ENCODE measurements at regions not wholly inside any gene's neighbourhood (a gene's known extent, or its start where the extent isn't known, plus 50 kb on each side); places are given as distances from the start of the nearest gene placed in this dataset.

DNA sequence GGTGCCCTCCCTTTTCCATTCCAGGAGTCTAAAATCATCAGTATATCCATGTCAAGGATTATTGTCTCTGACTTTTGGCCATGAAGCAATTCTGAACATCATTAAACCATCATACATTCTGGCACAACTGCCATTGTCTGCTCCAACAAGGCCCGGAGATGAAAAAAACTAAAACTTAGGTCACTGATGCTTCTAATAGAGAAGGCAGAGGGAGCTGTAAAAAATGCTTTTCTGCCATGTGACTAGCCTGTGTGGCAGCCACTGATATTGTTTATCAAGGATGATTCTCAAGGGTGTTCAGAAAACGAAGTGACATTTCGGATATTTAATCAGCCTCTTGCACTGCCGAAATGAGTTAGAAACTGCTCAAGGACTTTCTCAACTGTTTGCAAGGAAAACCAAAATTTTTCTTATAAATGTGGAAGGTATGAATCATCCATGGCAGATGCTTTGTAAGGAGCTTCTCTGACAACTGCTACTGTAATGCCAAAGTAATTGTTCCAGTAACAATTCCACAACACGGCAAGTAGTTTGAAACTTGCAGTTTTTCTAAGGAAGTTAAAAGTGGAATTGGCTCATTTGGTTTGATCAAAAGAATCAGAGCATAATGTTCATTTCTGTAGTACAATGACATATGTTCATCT lies 1076.5 kb upstream of the FLRT2 start:
- ATAC-seq (no peak), DNase-seq (ENCODE audit: low spot score) (no peak)
- Mint-ChIP-seq H3K9me3 (no peaks in the 10 kb centered on the region), H3K36me3 (no peaks in the 10 kb centered on the region), H3K4me1 (no peaks in the 10 kb centered on the region), H3K4me3 (no peak overlapping the region), H3K27me3 (ENCODE audit: low read depth) (no peaks in the 10 kb centered on the region), H3K27ac (no peak overlapping the region)
- POLR2A ChIA-PET: no interaction called here
- TF ChIP-seq, protein P1, sequence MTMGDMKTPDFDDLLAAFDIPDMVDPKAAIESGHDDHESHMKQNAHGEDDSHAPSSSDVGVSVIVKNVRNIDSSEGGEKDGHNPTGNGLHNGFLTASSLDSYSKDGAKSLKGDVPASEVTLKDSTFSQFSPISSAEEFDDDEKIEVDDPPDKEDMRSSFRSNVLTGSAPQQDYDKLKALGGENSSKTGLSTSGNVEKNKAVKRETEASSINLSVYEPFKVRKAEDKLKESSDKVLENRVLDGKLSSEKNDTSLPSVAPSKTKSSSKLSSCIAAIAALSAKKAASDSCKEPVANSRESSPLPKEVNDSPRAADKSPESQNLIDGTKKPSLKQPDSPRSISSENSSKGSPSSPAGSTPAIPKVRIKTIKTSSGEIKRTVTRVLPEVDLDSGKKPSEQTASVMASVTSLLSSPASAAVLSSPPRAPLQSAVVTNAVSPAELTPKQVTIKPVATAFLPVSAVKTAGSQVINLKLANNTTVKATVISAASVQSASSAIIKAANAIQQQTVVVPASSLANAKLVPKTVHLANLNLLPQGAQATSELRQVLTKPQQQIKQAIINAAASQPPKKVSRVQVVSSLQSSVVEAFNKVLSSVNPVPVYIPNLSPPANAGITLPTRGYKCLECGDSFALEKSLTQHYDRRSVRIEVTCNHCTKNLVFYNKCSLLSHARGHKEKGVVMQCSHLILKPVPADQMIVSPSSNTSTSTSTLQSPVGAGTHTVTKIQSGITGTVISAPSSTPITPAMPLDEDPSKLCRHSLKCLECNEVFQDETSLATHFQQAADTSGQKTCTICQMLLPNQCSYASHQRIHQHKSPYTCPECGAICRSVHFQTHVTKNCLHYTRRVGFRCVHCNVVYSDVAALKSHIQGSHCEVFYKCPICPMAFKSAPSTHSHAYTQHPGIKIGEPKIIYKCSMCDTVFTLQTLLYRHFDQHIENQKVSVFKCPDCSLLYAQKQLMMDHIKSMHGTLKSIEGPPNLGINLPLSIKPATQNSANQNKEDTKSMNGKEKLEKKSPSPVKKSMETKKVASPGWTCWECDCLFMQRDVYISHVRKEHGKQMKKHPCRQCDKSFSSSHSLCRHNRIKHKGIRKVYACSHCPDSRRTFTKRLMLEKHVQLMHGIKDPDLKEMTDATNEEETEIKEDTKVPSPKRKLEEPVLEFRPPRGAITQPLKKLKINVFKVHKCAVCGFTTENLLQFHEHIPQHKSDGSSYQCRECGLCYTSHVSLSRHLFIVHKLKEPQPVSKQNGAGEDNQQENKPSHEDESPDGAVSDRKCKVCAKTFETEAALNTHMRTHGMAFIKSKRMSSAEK (CRISPR knock-in tag; IDR thresholded peaks at IDR 0.05; ENCODE audit: borderline replicate concordance): no peak
- TF ChIP-seq, protein P2, sequence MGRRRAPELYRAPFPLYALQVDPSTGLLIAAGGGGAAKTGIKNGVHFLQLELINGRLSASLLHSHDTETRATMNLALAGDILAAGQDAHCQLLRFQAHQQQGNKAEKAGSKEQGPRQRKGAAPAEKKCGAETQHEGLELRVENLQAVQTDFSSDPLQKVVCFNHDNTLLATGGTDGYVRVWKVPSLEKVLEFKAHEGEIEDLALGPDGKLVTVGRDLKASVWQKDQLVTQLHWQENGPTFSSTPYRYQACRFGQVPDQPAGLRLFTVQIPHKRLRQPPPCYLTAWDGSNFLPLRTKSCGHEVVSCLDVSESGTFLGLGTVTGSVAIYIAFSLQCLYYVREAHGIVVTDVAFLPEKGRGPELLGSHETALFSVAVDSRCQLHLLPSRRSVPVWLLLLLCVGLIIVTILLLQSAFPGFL (CRISPR knock-in tag; IDR thresholded peaks at IDR 0.05; ENCODE audit: borderline replicate concordance): no peak
- TF ChIP-seq SP1 (CRISPR knock-in tag; conservative IDR thresholded peaks at IDR 0.05) (no peak), OVOL2 (CRISPR knock-in tag; IDR thresholded peaks at IDR 0.05; ENCODE audit: borderline replicate concordance) (no peak)
- CTCF ChIA-PET: no interaction called here

DNA sequence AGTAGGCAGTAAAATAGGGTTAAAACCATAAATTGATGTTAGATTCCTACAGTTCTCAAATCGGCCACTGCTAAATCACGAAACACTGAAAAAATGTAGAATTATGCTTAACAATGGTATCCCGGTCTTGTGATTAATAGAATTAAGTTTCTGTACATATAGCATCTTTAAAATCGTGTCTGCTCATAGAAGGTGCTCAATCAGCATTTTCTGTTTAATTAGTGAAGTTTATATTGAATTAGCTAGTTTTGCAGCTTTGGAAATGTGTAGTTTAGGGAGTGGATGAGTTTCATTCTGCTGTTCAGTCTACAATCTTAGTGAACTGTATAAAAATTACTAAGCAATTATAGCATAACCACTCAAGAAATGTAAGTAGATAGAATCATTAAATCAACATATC lies 1075.8 kb upstream of the FLRT2 start:
- ATAC-seq (no peak), DNase-seq (ENCODE audit: low spot score) (no peak)
- Mint-ChIP-seq H3K4me3 (no peak overlapping the region), H3K27ac (no peak overlapping the region), H3K27me3 (ENCODE audit: low read depth) (no peaks in the 10 kb centered on the region), H3K36me3 (no peaks in the 10 kb centered on the region), H3K9me3 (no peaks in the 10 kb centered on the region), H3K4me1 (no peaks in the 10 kb centered on the region)
- TF ChIP-seq TCF7 (CRISPR knock-in tag; IDR thresholded peaks at IDR 0.05; ENCODE audit: low read depth) (no peak), SMAD4 (CRISPR knock-in tag; IDR thresholded peaks at IDR 0.05) (no peak), NFYB (CRISPR knock-in tag; conservative IDR thresholded peaks at IDR 0.05; ENCODE audit: low read depth) (no peak), ZNF219 (CRISPR knock-in tag; IDR thresholded peaks at IDR 0.05; ENCODE audit: borderline replicate concordance) (no peak), GRHL2 (CRISPR knock-in tag; IDR thresholded peaks at IDR 0.05; ENCODE audit: insufficient replicate concordance, severe bottlenecking) (no peak), ZNF396 (CRISPR knock-in tag; IDR thresholded peaks at IDR 0.05; ENCODE audit: borderline replicate concordance) (no peak), FOXK1 (CRISPR knock-in tag; IDR thresholded peaks at IDR 0.05) (no peak), TEAD4 (CRISPR knock-in tag; IDR thresholded peaks at IDR 0.05) (no peak)
- TF ChIP-seq, protein P3, sequence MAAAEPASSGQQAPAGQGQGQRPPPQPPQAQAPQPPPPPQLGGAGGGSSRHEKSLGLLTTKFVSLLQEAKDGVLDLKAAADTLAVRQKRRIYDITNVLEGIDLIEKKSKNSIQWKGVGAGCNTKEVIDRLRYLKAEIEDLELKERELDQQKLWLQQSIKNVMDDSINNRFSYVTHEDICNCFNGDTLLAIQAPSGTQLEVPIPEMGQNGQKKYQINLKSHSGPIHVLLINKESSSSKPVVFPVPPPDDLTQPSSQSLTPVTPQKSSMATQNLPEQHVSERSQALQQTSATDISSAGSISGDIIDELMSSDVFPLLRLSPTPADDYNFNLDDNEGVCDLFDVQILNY (CRISPR knock-in tag; IDR thresholded peaks at IDR 0.05): no peak
- POLR2A ChIA-PET: no interaction called here
- CTCF ChIA-PET: no interaction called here

DNA sequence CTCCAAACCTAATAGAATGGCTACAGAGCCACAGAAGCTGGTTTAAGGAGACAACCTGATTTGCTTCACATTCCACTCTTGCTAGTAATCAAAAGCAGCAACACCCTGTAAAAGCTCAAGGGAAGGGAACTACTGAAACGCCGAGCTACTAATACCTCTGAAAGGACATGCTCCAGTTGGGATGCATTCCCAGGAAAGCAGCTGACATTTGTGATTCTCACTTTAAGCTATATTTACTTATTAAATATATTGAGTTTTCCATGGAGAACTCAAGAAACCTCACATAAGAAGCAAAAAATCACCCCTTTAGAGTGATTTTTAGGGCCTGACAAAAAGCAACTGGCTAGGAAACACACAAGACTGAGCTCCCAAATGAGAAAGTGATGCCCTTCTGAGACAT lies 1073.0 kb upstream of the FLRT2 start:
- Mint-ChIP-seq H3K36me3 (no peaks in the 10 kb centered on the region), H3K9me3 (no peaks in the 10 kb centered on the region), H3K4me1 (no peaks in the 10 kb centered on the region), H3K27ac (no peak overlapping the region), H3K4me3 (no peak overlapping the region), H3K27me3 (ENCODE audit: low read depth) (no peaks in the 10 kb centered on the region)
- ATAC-seq (no peak), DNase-seq (ENCODE audit: low spot score) (no peak)
- no peak for TF ChIP-seq FOXK1 (CRISPR knock-in tag; IDR thresholded peaks at IDR 0.05)
- TF ChIP-seq ZNF423 (CRISPR knock-in tag; IDR thresholded peaks at IDR 0.05): no peak
- TF ChIP-seq, protein P4, sequence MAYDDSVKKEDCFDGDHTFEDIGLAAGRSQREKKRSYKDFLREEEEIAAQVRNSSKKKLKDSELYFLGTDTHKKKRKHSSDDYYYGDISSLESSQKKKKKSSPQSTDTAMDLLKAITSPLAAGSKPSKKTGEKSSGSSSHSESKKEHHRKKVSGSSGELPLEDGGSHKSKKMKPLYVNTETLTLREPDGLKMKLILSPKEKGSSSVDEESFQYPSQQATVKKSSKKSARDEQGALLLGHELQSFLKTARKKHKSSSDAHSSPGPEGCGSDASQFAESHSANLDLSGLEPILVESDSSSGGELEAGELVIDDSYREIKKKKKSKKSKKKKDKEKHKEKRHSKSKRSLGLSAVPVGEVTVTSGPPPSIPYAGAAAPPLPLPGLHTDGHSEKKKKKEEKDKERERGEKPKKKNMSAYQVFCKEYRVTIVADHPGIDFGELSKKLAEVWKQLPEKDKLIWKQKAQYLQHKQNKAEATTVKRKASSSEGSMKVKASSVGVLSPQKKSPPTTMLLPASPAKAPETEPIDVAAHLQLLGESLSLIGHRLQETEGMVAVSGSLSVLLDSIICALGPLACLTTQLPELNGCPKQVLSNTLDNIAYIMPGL (CRISPR knock-in tag; IDR thresholded peaks at IDR 0.05): no peak
- POLR2A ChIA-PET: no interaction called here
- CTCF ChIA-PET: no interaction called here

All from WTC11 (cell line).